IMR-90 (cell line): ENCODE measurements at regions not wholly inside any gene's neighbourhood (a gene's known extent, or its start where the extent isn't known, plus 50 kb on each side); places are given as distances from the start of the nearest gene placed in this dataset.

Experiments used
- ATAC-seq: fragments of 200-7000 bp; cut with Tn5 transposase; 2 replicates; pipeline ENCODE4 v1.9.1; 2020; ENCODE audit warnings: low read depth, mild to moderate bottlenecking, moderate library complexity
- BruUV-seq: library from RNA; stranded (reverse); fragments of 400-500 nt; replicated peaks from 2 replicates; lab custom pipeline; 2021; lab: Mats Ljungman, UMichigan
- CTCF ChIA-PET: fragments of 300-600 bp; formaldehyde crosslinking; extraction: SDS; loops from one replicate; lab custom pipeline; 2021; ENCODE audit warnings: antibody characterized with exemption; lab: Yijun Ruan, JAX
- POLR2A ChIA-PET: fragments of 300-600 bp; sonication (Branson Sonifier 250); formaldehyde crosslinking; loops from one replicate; lab custom pipeline; 2022; ENCODE audit warnings: antibody characterized with exemption; ENCODE audit not compliant: unreplicated experiment; lab: Charles Lee
- DNase-seq: peaks from one replicate; pipeline ENCODE4 v3.0.0; 2013
- H2AFZ ChIP-seq: replicated peaks from 2 replicates; pipeline ENCODE3; 2013; ENCODE audit warnings: low read length, mild to moderate bottlenecking; ENCODE audit not compliant: poor library complexity
- H2AK5ac ChIP-seq: 2 replicates; pipeline ENCODE4 v1.6.1; 2013; ENCODE audit warnings: low read depth, low read length, inconsistent platforms
- H2AK9ac ChIP-seq: replicated peaks from 2 replicates; pipeline ENCODE3; 2013; ENCODE audit warnings: mild to moderate bottlenecking, low read depth, low read length, moderate library complexity; ENCODE audit not compliant: poor library complexity
- H2BK120ac ChIP-seq: 2 replicates; pipeline ENCODE4 v1.6.1; 2013; ENCODE audit warnings: low read depth, low read length, inconsistent platforms
- H2BK15ac ChIP-seq: 3 replicates; pipeline ENCODE4 v1.6.1; 2013; ENCODE audit warnings: low read depth, low read length, inconsistent platforms
- H2BK20ac ChIP-seq: 2 replicates; pipeline ENCODE4 v1.6.1; 2013; ENCODE audit warnings: low read depth, mild to moderate bottlenecking, inconsistent platforms, low read length, moderate library complexity
- H2BK5ac ChIP-seq: 2 replicates; pipeline ENCODE4 v1.6.1; 2013; ENCODE audit warnings: mild to moderate bottlenecking, low read depth, low read length, inconsistent platforms; ENCODE audit not compliant: poor library complexity, severe bottlenecking
- H3K14ac ChIP-seq: replicated peaks from 2 replicates; pipeline ENCODE4 v1.6.1; 2013; ENCODE audit warnings: low read depth, low read length, inconsistent platforms
- H3K18ac ChIP-seq: 2 replicates; pipeline ENCODE4 v1.6.1; 2013; ENCODE audit warnings: low read depth, low read length, control low read depth
- H3K23ac ChIP-seq: 2 replicates; pipeline ENCODE4 v1.6.1; 2013; ENCODE audit warnings: low read depth, low read length, inconsistent platforms
- H3K27ac ChIP-seq: 2 replicates; pipeline ENCODE4 v1.5.1; 2013; ENCODE audit warnings: mild to moderate bottlenecking, control low read depth, low read length; ENCODE audit not compliant: insufficient read depth
- H3K27me3 ChIP-seq: 2 replicates; pipeline ENCODE4 v1.6.1; 2013; ENCODE audit warnings: low read length; ENCODE audit not compliant: control insufficient read depth, insufficient read depth
- H3K36me3 ChIP-seq: 2 replicates; pipeline ENCODE4 v1.6.1; 2013; ENCODE audit warnings: low read length, mixed read lengths; ENCODE audit not compliant: control insufficient read depth, insufficient read depth
- H3K4ac ChIP-seq: 2 replicates; pipeline ENCODE4 v1.6.1; 2013; ENCODE audit warnings: low read depth, low read length, inconsistent platforms
- H3K4me1 ChIP-seq: 2 replicates; pipeline ENCODE4 v1.6.1; 2013; ENCODE audit warnings: low read length, mixed read lengths; ENCODE audit not compliant: control insufficient read depth, insufficient read depth
- H3K4me2 ChIP-seq: 2 replicates; pipeline ENCODE4 v1.6.1; 2013; ENCODE audit warnings: low read depth, mild to moderate bottlenecking, control low read depth, low read length, moderate library complexity
- H3K4me3 ChIP-seq: 2 replicates; pipeline ENCODE4 v1.5.1; 2013; ENCODE audit warnings: low read depth, mild to moderate bottlenecking, control low read depth, low read length, moderate library complexity; ENCODE audit not compliant: insufficient read depth
- H3K56ac ChIP-seq: 2 replicates; pipeline ENCODE4 v1.6.1; 2013; ENCODE audit warnings: low read length, inconsistent platforms; ENCODE audit not compliant: insufficient read depth; ENCODE audit errors: extremely low read depth
- H3K79me1 ChIP-seq, 2 experiments: 2 replicates each; pipeline ENCODE4 v1.6.1; 2013; ENCODE audit warnings: low read length in 2 of 2, inconsistent platforms in 1 of 2, low read depth in 1 of 2
- H3K9ac ChIP-seq: 2 replicates; pipeline ENCODE4 v1.6.1; 2013; ENCODE audit warnings: low read depth, low read length, control low read depth
- H3K9me1 ChIP-seq: 2 replicates; pipeline ENCODE4 v1.6.1; 2013; ENCODE audit warnings: low read length, inconsistent platforms; ENCODE audit not compliant: insufficient read depth
- H3K9me3 ChIP-seq: 2 replicates; pipeline ENCODE4 v1.6.1; 2013; ENCODE audit warnings: low read length; ENCODE audit not compliant: control insufficient read depth, insufficient read depth
- H4K20me1 ChIP-seq: 2 replicates; pipeline ENCODE4 v1.6.1; 2013; ENCODE audit warnings: low read length, inconsistent platforms; ENCODE audit not compliant: insufficient read depth
- H4K5ac ChIP-seq: 2 replicates; pipeline ENCODE4 v1.6.1; 2013; ENCODE audit warnings: mild to moderate bottlenecking, low read depth, low read length, control low read depth
- H4K8ac ChIP-seq, 2 experiments: 2 replicates each; pipeline ENCODE4 v1.6.1; 2013; ENCODE audit warnings: low read depth in 2 of 2, low read length in 2 of 2, control low read depth in 1 of 2, inconsistent platforms in 1 of 2
- H4K91ac ChIP-seq: 2 replicates; pipeline ENCODE4 v1.6.1; 2013; ENCODE audit warnings: low read depth, low read length, inconsistent platforms; ENCODE audit not compliant: insufficient read depth
- MAFK ChIP-seq: IDR thresholded peaks from 2 replicates; pipeline ENCODE4 v1.6.1; 2012; ENCODE audit warnings: low read depth, low read length, improper control_type of control experiment
- WGBS, 2 experiments: methylation state at CpG; one replicate each; pipeline versions ENCODE4 v1.1.5 to v1.1.7; 2013; ENCODE audit warnings: missing lambda C conversion rate in 2 of 2; ENCODE audit not compliant: insufficient read length in 1 of 2; ENCODE audit errors: extremely low coverage in 2 of 2; 5-methylcytosine and 5-hydroxymethylcytosine counted together
- dilution Hi-C: fragments of 300-500 bp; cut with HindIII; formaldehyde crosslinking; loops from one replicate; pipeline ENCODE4 v1.14.3; 2018; ENCODE audit warnings: low sequenced_read_pairs; ENCODE audit not compliant: unreplicated experiment
- in situ Hi-C: fragments of 300-500 bp; cut with MboI; formaldehyde crosslinking; loops from 3 replicates; pipeline ENCODE4 v1.14.3; 2019; ENCODE audit warnings: low sequenced_read_pairs, inconsistent platforms, mixed read lengths
- intact Hi-C: fragments of 100-400 bp; cut with micrococcal nuclease; formaldehyde crosslinking; loops from 2 replicates; pipeline ENCODE4 v1.10.0; 2022
- TF ChIP-seq, protein P1 (sequence below): fragments of 150-350 bp; IDR thresholded peaks from 2 replicates; pipeline ENCODE4 v1.6.1; 2016; ENCODE audit warnings: low read depth, mild to moderate bottlenecking, low read length, moderate library complexity, borderline replicate concordance

GRCh38 chr5:165196961-165197360 is 1691.5 kb downstream of the MAT2B start:
- ChIA-PET POLR2A (no interaction called here), CTCF (no interaction called here)
- Histone ChIP-seq H2AK9ac (no peak overlapping the region), H4K20me1 (no peaks in the 10 kb centered on the region), H3K4ac (no peak overlapping the region), H4K8ac (no peak overlapping the region), H3K9me1 (no peaks in the 10 kb centered on the region), H3K18ac (no peak overlapping the region), H3K36me3 (no peaks in the 10 kb centered on the region), H3K27ac (no peak overlapping the region), H3K79me1 (no peaks in the 10 kb centered on the region), H2AK5ac (no peak overlapping the region), H3K23ac (no peak overlapping the region), H3K9ac (no peak overlapping the region), H2AFZ (no peak overlapping the region), H3K4me3 (no peak overlapping the region), H3K56ac (no peak overlapping the region), H3K4me1 (no peaks in the 10 kb centered on the region; the same call in 1 of the 2 replicates), H4K91ac (no peak overlapping the region), H2BK120ac (no peak overlapping the region), H2BK20ac (no peak overlapping the region), H3K4me2 (no peak overlapping the region), H3K9me3 (no peaks in the 10 kb centered on the region), H2BK15ac (no peak overlapping the region), H4K5ac (no peak overlapping the region), H3K14ac (no peak overlapping the region), H2BK5ac (no peak overlapping the region), H3K27me3 (no peaks in the 10 kb centered on the region)
- WGBS, 2 experiments, result no CpG with 5 or more reads among the region's 3 CpGs
- ATAC-seq (no peak), DNase-seq (no peak)
- dilution Hi-C loops, result no loop called here
- intact Hi-C loops, result no loop called here
- in situ Hi-C loops, result no loop called here
- no TSS peak for BruUV-seq
- TF ChIP-seq MAFK, result no peak
- TF ChIP-seq, protein P1, sequence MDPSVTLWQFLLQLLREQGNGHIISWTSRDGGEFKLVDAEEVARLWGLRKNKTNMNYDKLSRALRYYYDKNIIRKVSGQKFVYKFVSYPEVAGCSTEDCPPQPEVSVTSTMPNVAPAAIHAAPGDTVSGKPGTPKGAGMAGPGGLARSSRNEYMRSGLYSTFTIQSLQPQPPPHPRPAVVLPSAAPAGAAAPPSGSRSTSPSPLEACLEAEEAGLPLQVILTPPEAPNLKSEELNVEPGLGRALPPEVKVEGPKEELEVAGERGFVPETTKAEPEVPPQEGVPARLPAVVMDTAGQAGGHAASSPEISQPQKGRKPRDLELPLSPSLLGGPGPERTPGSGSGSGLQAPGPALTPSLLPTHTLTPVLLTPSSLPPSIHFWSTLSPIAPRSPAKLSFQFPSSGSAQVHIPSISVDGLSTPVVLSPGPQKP, result no peak
